D721Med (cell line): ENCODE measurements at regions not wholly inside any gene's neighbourhood (a gene's known extent, or its start where the extent isn't known, plus 50 kb on each side); places are given as distances from the start of the nearest gene placed in this dataset.

Source experiments
- DNase-seq: peaks from one replicate; pipeline ENCODE4 v3.0.0; 2011; ENCODE audit warnings: low spot score; ENCODE audit not compliant: insufficient read length
- FAIRE-seq: peaks from 2 replicates; lab custom pipeline; 2011; peaks lifted over from hg19 to GRCh38; lab: Jason Lieb, UNC
- CTCF ChIP-seq: IDR thresholded peaks from 2 replicates; pipeline ENCODE4 v1.5.1; 2012; ENCODE audit warnings: mild to moderate bottlenecking, control low read depth; ENCODE audit not compliant: insufficient read depth; ENCODE audit errors: missing control alignments

GRCh38 chr11:92580908-92581307 is 356.3 kb downstream of the FAT3 start:
- no peak for DNase-seq
- no peak for TF ChIP-seq CTCF
- no peak for FAIRE-seq

GRCh38 chr11:92588393-92588792 is 363.8 kb downstream of the FAT3 start:
- TF ChIP-seq CTCF, result no peak
- DNase-seq, result no peak
- no peak for FAIRE-seq

- TF ChIP-seq CTCF, result no peak
- FAIRE-seq (no peak), DNase-seq (no peak)
Measured at GRCh38 chr11:92589512-92589911, 364.9 kb downstream of the FAT3 start.

GRCh38 chr11:92591521-92591920 is 366.9 kb downstream of the FAT3 start:
- no peak for TF ChIP-seq CTCF
- no peak for DNase-seq
- FAIRE-seq, result no peak

- FAIRE-seq, result no peak
- DNase-seq, result no peak
- no peak for TF ChIP-seq CTCF
Measured at GRCh38 chr11:92594251-92594650, 369.6 kb downstream of the FAT3 start.

- TF ChIP-seq CTCF, result no peak
- FAIRE-seq, result no peak
Measured at GRCh38 chr11:92595052-92595451, 370.4 kb downstream of the FAT3 start.

GRCh38 chr11:92596596-92597317 is 372.1 kb downstream of the FAT3 start:
- TF ChIP-seq CTCF, result no peak
- DNase-seq, result no peak
- no peak for FAIRE-seq

More at GRCh38 chr11:92595052-92595451, 370.4 kb downstream of the FAT3 start:
- no peak for DNase-seq
